ENCODE measurements at regions not wholly inside any gene's neighbourhood (a gene's known extent, or its start where the extent isn't known, plus 50 kb on each side); places are given as distances from the start of the nearest gene placed in this dataset.
"Not testable (repeated sequence)": the region's sequence is repeated elsewhere in the genome, so short reads cannot be mapped to it uniquely, and the experiment has no call there.

DNA sequence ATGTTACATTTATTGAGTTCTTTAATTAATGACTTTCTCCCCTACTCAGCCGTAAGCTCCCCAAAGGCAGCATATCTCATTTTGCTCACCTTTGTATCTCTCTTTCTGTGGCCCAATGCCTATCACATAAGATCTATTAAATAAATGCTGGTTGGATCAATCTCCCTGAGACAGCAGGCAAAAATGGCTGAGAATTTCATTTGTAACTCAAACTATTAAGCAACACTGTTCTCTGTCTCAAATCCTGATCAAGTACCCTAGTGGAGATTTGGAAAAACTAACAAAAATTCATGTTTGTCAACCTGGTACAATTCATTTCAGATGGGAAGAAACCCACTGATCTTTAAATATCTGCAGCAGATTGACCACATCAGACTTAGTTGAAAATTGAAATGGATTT lies 127.4 kb downstream of the ZFAND4 start (continued):
- TF ChIP-seq OVOL2 (CRISPR knock-in tag; IDR thresholded peaks at IDR 0.05; ENCODE audit: borderline replicate concordance) (no peak), SMAD4 (CRISPR knock-in tag; IDR thresholded peaks at IDR 0.05) (no peak), ATF1 (CRISPR knock-in tag; IDR thresholded peaks at IDR 0.05) (no peak)

DNA sequence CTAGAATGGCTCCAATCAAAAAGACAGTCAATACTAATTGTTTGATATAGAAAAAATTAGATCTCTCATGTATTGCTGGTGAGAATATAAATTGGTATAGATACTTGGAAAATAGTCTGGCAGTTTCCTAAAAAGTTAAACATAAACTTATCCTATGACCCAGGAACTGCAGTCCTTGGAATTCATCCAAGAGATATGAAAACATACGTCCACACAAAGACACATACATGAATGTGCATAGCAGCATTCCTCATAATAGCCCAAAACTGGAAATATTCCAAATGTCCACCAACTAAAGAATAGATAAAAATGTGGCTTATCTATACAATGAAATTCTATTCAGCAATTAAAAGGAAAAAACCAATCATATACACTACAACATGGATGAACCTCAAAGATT lies 128.4 kb downstream of the ZFAND4 start:
- no peaks in the 10 kb centered on the region for H3K27me3 Mint-ChIP-seq (ENCODE audit: low read depth)
- H3K9me3 Mint-ChIP-seq: no peaks in the 10 kb centered on the region
- ATAC-seq (no peak), DNase-seq (ENCODE audit: low spot score) (no peak)
- H3K36me3 Mint-ChIP-seq: no peaks in the 10 kb centered on the region
- TF ChIP-seq, protein P1, sequence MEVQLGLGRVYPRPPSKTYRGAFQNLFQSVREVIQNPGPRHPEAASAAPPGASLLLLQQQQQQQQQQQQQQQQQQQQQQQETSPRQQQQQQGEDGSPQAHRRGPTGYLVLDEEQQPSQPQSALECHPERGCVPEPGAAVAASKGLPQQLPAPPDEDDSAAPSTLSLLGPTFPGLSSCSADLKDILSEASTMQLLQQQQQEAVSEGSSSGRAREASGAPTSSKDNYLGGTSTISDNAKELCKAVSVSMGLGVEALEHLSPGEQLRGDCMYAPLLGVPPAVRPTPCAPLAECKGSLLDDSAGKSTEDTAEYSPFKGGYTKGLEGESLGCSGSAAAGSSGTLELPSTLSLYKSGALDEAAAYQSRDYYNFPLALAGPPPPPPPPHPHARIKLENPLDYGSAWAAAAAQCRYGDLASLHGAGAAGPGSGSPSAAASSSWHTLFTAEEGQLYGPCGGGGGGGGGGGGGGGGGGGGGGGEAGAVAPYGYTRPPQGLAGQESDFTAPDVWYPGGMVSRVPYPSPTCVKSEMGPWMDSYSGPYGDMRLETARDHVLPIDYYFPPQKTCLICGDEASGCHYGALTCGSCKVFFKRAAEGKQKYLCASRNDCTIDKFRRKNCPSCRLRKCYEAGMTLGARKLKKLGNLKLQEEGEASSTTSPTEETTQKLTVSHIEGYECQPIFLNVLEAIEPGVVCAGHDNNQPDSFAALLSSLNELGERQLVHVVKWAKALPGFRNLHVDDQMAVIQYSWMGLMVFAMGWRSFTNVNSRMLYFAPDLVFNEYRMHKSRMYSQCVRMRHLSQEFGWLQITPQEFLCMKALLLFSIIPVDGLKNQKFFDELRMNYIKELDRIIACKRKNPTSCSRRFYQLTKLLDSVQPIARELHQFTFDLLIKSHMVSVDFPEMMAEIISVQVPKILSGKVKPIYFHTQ (CRISPR knock-in tag; IDR thresholded peaks at IDR 0.05): no peak
- no peak for TF ChIP-seq ESRRA (CRISPR knock-in tag; IDR thresholded peaks at IDR 0.05; ENCODE audit: borderline replicate concordance)
- no peak for TF ChIP-seq FOXP4 (CRISPR knock-in tag; IDR thresholded peaks at IDR 0.05)
- TF ChIP-seq ZNF138 (CRISPR knock-in tag; conservative IDR thresholded peaks at IDR 0.05): no peak
- TF ChIP-seq ZNF219 (CRISPR knock-in tag; IDR thresholded peaks at IDR 0.05; ENCODE audit: borderline replicate concordance): no peak
- no peak for TF ChIP-seq RELA (CRISPR knock-in tag; IDR thresholded peaks at IDR 0.05; ENCODE audit: borderline replicate concordance)
- TF ChIP-seq TEAD1 (CRISPR knock-in tag; IDR thresholded peaks at IDR 0.05): no peak
- TF ChIP-seq TEAD4 (CRISPR knock-in tag; IDR thresholded peaks at IDR 0.05): no peak
- H3K27ac Mint-ChIP-seq: no peak overlapping the region
- ChIA-PET POLR2A (no interaction called here), CTCF (no interaction called here)
- no peak overlapping the region for H3K4me3 Mint-ChIP-seq
- H3K4me1 Mint-ChIP-seq: peaks cover 6% of the 10 kb centered on the region; the same call in 1 of the 2 replicates

DNA sequence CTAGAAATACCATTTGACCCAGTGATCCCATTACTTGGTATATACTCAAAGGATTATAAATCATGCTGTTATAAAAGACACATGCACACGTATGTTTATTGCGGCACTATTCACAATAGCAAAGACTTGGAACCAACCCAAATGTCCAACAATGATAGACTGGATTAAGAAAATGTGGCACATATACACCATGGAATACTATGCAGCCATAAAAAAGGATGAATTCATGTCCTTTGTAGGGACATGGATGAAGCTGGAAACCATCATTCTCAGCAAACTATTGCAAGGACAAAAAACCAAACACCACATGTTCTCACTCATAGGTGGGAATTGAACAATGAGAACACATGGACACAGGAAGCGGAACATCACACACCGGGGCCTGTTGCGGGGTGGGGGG lies 131.5 kb downstream of the ZFAND4 start:
- H3K4me3 Mint-ChIP-seq; CTCF ChIA-PET; H3K27ac Mint-ChIP-seq; POLR2A ChIA-PET; H3K9me3 Mint-ChIP-seq; H3K36me3 Mint-ChIP-seq; H3K27me3 Mint-ChIP-seq (ENCODE audit: low read depth); H3K4me1 Mint-ChIP-seq; ATAC-seq; DNase-seq (ENCODE audit: low spot score): not testable (repeated sequence)

DNA sequence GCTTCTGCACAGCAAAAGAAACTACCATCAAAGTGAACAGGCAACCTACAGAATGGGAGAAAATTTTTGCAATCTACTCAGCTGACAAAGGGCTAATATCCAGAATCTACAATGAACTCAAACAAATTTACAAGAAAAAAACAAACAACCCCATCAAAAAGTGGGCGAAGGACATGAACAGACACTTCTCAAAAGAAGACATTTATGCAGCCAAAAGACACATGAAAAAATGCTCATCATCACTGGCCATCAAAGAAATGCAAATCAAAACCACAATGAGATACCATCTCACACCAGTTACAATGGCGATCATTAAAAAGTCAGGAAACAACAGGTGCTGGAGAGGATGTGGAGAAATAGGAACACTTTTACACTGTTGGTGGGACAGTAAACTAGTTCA lies 132.0 kb downstream of the ZFAND4 start:
- H3K36me3 Mint-ChIP-seq; ATAC-seq; H3K4me1 Mint-ChIP-seq; POLR2A ChIA-PET; H3K27me3 Mint-ChIP-seq (ENCODE audit: low read depth); H3K9me3 Mint-ChIP-seq; CTCF ChIA-PET; H3K27ac Mint-ChIP-seq; DNase-seq (ENCODE audit: low spot score); H3K4me3 Mint-ChIP-seq: not testable (repeated sequence)

- POLR2A ChIA-PET, CTCF ChIA-PET: not testable (repeated sequence)
Measured at GRCh38 chr10:45539569-45539968, 133.0 kb downstream of the ZFAND4 start.

GRCh38 chr10:45534572-45534971 lies 138.0 kb downstream of the ZFAND4 start:
- Mint-ChIP-seq H3K36me3 (no peaks in the 10 kb centered on the region), H3K4me3 (no peak overlapping the region), H3K4me1 (no peaks in the 10 kb centered on the region), H3K27me3 (ENCODE audit: low read depth) (no peaks in the 10 kb centered on the region), H3K27ac (no peak overlapping the region), H3K9me3 (no peaks in the 10 kb centered on the region)
- ATAC-seq (no peak), DNase-seq (ENCODE audit: low spot score) (no peak)
- ChIA-PET CTCF (no interaction called here), POLR2A (no interaction called here)
- TF ChIP-seq FOXP1 (CRISPR knock-in tag; IDR thresholded peaks at IDR 0.05; ENCODE audit: borderline replicate concordance): no peak
- TF ChIP-seq, protein P2, sequence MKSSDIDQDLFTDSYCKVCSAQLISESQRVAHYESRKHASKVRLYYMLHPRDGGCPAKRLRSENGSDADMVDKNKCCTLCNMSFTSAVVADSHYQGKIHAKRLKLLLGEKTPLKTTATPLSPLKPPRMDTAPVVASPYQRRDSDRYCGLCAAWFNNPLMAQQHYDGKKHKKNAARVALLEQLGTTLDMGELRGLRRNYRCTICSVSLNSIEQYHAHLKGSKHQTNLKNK (CRISPR knock-in tag; IDR thresholded peaks at IDR 0.05): no peak
- no peak for TF ChIP-seq ZNF219 (CRISPR knock-in tag; IDR thresholded peaks at IDR 0.05; ENCODE audit: borderline replicate concordance)
- TF ChIP-seq ZNF671 (CRISPR knock-in tag; IDR thresholded peaks at IDR 0.05): no peak
- no peak for TF ChIP-seq SOX15 (CRISPR knock-in tag; IDR thresholded peaks at IDR 0.05)
- TF ChIP-seq ATF6 (CRISPR knock-in tag; IDR thresholded peaks at IDR 0.05): no peak
- TF ChIP-seq, protein P1 (CRISPR knock-in tag; IDR thresholded peaks at IDR 0.05): no peak

More at GRCh38 chr10:45539569-45539968, 133.0 kb downstream of the ZFAND4 start:
- H3K4me3 Mint-ChIP-seq; H3K9me3 Mint-ChIP-seq; H3K27me3 Mint-ChIP-seq (ENCODE audit: low read depth); H3K36me3 Mint-ChIP-seq; DNase-seq (ENCODE audit: low spot score); H3K27ac Mint-ChIP-seq; ATAC-seq; H3K4me1 Mint-ChIP-seq: not testable (repeated sequence)
